Immature natural killer cell (primary cell): ENCODE measurements at regions not wholly inside any gene's neighbourhood (a gene's known extent, or its start where the extent isn't known, plus 50 kb on each side); places are given as distances from the start of the nearest gene placed in this dataset.
"Not testable (repeated sequence)": the region's sequence is repeated elsewhere in the genome, so short reads cannot be mapped to it uniquely, and the experiment has no call there.

Source experiments
- DNase-seq, 3 donors: peaks; one replicate each; pipeline ENCODE4 v3.0.0; 2022; ENCODE audit warnings: mixed read lengths in 1 of 3
- H3K27ac Mint-ChIP-seq, 6 donors: one replicate each; pipeline ENCODE4 v1.8.0; 2020; ENCODE audit warnings: mixed read lengths in 6 of 6, mild to moderate bottlenecking in 5 of 6, inconsistent platforms in 4 of 6, moderate library complexity in 3 of 6
- H3K27me3 Mint-ChIP-seq, 3 donors: one replicate each; pipeline ENCODE4 v1.8.0; 2020 to 2021; ENCODE audit warnings: low read depth in 3 of 3, mild to moderate bottlenecking in 3 of 3, mixed read lengths in 3 of 3, moderate library complexity in 3 of 3, inconsistent platforms in 1 of 3
- H3K36me3 Mint-ChIP-seq, 3 donors: one replicate each; pipeline ENCODE4 v1.8.0; 2020; ENCODE audit warnings: mixed read lengths in 3 of 3, inconsistent platforms in 2 of 3, mild to moderate bottlenecking in 2 of 3
- H3K4me1 Mint-ChIP-seq, 2 donors: one replicate each; pipeline ENCODE4 v1.8.0; 2020; ENCODE audit warnings: inconsistent platforms in 2 of 2, mild to moderate bottlenecking in 2 of 2, mixed read lengths in 2 of 2, moderate library complexity in 1 of 2
- H3K4me3 Mint-ChIP-seq, 5 donors: one replicate each; pipeline ENCODE4 v1.8.0; 2020; ENCODE audit warnings: mild to moderate bottlenecking in 5 of 5, mixed read lengths in 5 of 5, inconsistent platforms in 3 of 5, moderate library complexity in 3 of 5
- H3K9me3 Mint-ChIP-seq, 6 donors: one replicate each; pipeline ENCODE4 v1.8.0; 2020; ENCODE audit warnings: mild to moderate bottlenecking in 6 of 6, mixed read lengths in 6 of 6, inconsistent platforms in 4 of 6, moderate library complexity in 3 of 6

GRCh38 chr11:103591554-103591953, 444.9 kb upstream of the DDI1 start:
- H3K9me3 Mint-ChIP-seq = peaks cover 0 to 2% (median 0%) of the 10 kb centered on the region in 6 donors
- H3K36me3 Mint-ChIP-seq = no peaks in the 10 kb centered on the region
- no peak overlapping the region for H3K4me3 Mint-ChIP-seq
- DNase-seq = no peak
- peaks cover 0 to 5% (median 3%) of the 10 kb centered on the region in 3 donors for H3K27me3 Mint-ChIP-seq
- no peak overlapping the region for H3K27ac Mint-ChIP-seq
- no peaks in the 10 kb centered on the region for H3K4me1 Mint-ChIP-seq

GRCh38 chr11:103594283-103594682, 442.2 kb upstream of the DDI1 start:
- no peaks in the 10 kb centered on the region for H3K4me1 Mint-ChIP-seq

GRCh38 chr11:103596315-103596714, 440.1 kb upstream of the DDI1 start:
- Mint-ChIP-seq H3K27me3 (peaks cover 0 to 2% (median 0%) of the 10 kb centered on the region in 3 donors), H3K9me3 (no peaks in the 10 kb centered on the region), H3K4me1 (no peaks in the 10 kb centered on the region), H3K27ac (no peak overlapping the region), H3K4me3 (no peak overlapping the region), H3K36me3 (no peaks in the 10 kb centered on the region)
- no peak for DNase-seq

More at GRCh38 chr11:103594283-103594682, 442.2 kb upstream of the DDI1 start:
- Mint-ChIP-seq H3K4me3 (no peak overlapping the region), H3K27me3 (peaks cover 0 to 2% (median 0%) of the 10 kb centered on the region in 3 donors), H3K27ac (no peak overlapping the region), H3K36me3 (no peaks in the 10 kb centered on the region), H3K9me3 (no peaks in the 10 kb centered on the region)
- no peak for DNase-seq

GRCh38 chr11:103601225-103601846, 435.1 kb upstream of the DDI1 start:
- Mint-ChIP-seq H3K4me1 (no peaks in the 10 kb centered on the region), H3K27me3 (peaks cover 0 to 5% (median 4%) of the 10 kb centered on the region in 3 donors), H3K36me3 (no peaks in the 10 kb centered on the region), H3K4me3 (no peak overlapping the region), H3K27ac (no peak overlapping the region), H3K9me3 (peaks cover 0 to 3% (median 0%) of the 10 kb centered on the region in 6 donors)
- DNase-seq = peak in 2 of 3 donors; percentile 5 to 20

GRCh38 chr11:103602840-103603239, 433.6 kb upstream of the DDI1 start:
- Mint-ChIP-seq H3K27ac (no peak overlapping the region), H3K9me3 (peaks cover 0 to 3% (median 0%) of the 10 kb centered on the region in 6 donors), H3K36me3 (no peaks in the 10 kb centered on the region), H3K4me3 (no peak overlapping the region), H3K4me1 (no peaks in the 10 kb centered on the region), H3K27me3 (peaks cover 0 to 5% (median 4%) of the 10 kb centered on the region in 3 donors)
- no peak for DNase-seq

GRCh38 chr11:103604310-103604709, 432.1 kb upstream of the DDI1 start:
- H3K27ac Mint-ChIP-seq = no peak overlapping the region
- no peak for DNase-seq
- no peaks in the 10 kb centered on the region for H3K36me3 Mint-ChIP-seq
- no peaks in the 10 kb centered on the region for H3K4me1 Mint-ChIP-seq
- no peak overlapping the region for H3K4me3 Mint-ChIP-seq
- peaks cover 0 to 3% (median 0%) of the 10 kb centered on the region in 6 donors for H3K9me3 Mint-ChIP-seq
- H3K27me3 Mint-ChIP-seq = peaks cover 0 to 4% (median 2%) of the 10 kb centered on the region in 3 donors

- Mint-ChIP-seq H3K9me3 (peaks cover 0 to 7% (median 0%) of the 10 kb centered on the region in 6 donors), H3K27me3 (peaks cover 0 to 4% (median 2%) of the 10 kb centered on the region in 3 donors), H3K36me3 (no peaks in the 10 kb centered on the region), H3K4me1 (no peaks in the 10 kb centered on the region), H3K27ac (no peak overlapping the region), H3K4me3 (no peak overlapping the region)
- DNase-seq = no peak
These were observed 427.9 kb upstream of the DDI1 start for GRCh38 chr11:103608566-103608965.

- Mint-ChIP-seq H3K27me3 (peaks cover 0 to 4% (median 3%) of the 10 kb centered on the region in 3 donors), H3K4me1 (no peaks in the 10 kb centered on the region), H3K27ac (no peak overlapping the region), H3K4me3 (no peak overlapping the region), H3K9me3 (peaks cover 0 to 7% (median under 1%) of the 10 kb centered on the region in 6 donors), H3K36me3 (no peaks in the 10 kb centered on the region)
- DNase-seq = no peak
These were observed 427.0 kb upstream of the DDI1 start for GRCh38 chr11:103609117-103610066.

GRCh38 chr11:103610435-103610834, 426.0 kb upstream of the DDI1 start:
- no peaks in the 10 kb centered on the region for H3K36me3 Mint-ChIP-seq
- H3K27ac Mint-ChIP-seq = no peak overlapping the region
- peaks cover 0 to 5% (median 0%) of the 10 kb centered on the region in 3 donors for H3K27me3 Mint-ChIP-seq
- no peaks in the 10 kb centered on the region for H3K4me1 Mint-ChIP-seq
- peaks cover 0 to 7% (median 0%) of the 10 kb centered on the region in 6 donors for H3K9me3 Mint-ChIP-seq
- no peak overlapping the region for H3K4me3 Mint-ChIP-seq
- no peak for DNase-seq

- not testable (repeated sequence) for H3K27me3 Mint-ChIP-seq, H3K9me3 Mint-ChIP-seq, H3K4me3 Mint-ChIP-seq, H3K4me1 Mint-ChIP-seq, H3K36me3 Mint-ChIP-seq, DNase-seq, H3K27ac Mint-ChIP-seq
These were observed 424.7 kb upstream of the DDI1 start for GRCh38 chr11:103611526-103612260.

- not testable (repeated sequence) for H3K27ac Mint-ChIP-seq, H3K4me1 Mint-ChIP-seq, H3K27me3 Mint-ChIP-seq, DNase-seq, H3K9me3 Mint-ChIP-seq, H3K4me3 Mint-ChIP-seq, H3K36me3 Mint-ChIP-seq
These were observed 424.0 kb upstream of the DDI1 start for GRCh38 chr11:103612451-103612850.

- not testable (repeated sequence) for H3K27ac Mint-ChIP-seq, H3K4me1 Mint-ChIP-seq, H3K36me3 Mint-ChIP-seq, H3K9me3 Mint-ChIP-seq, H3K27me3 Mint-ChIP-seq, H3K4me3 Mint-ChIP-seq, DNase-seq
These were observed 419.9 kb upstream of the DDI1 start for GRCh38 chr11:103616586-103616985.

- H3K4me1 Mint-ChIP-seq = no peaks in the 10 kb centered on the region
- H3K27me3 Mint-ChIP-seq = peaks cover 0 to 5% (median 3%) of the 10 kb centered on the region in 3 donors
- DNase-seq = no peak
- no peaks in the 10 kb centered on the region for H3K36me3 Mint-ChIP-seq
- H3K27ac Mint-ChIP-seq = no peak overlapping the region
- H3K9me3 Mint-ChIP-seq = peaks cover 0 to 2% (median 0%) of the 10 kb centered on the region in 6 donors
- no peak overlapping the region for H3K4me3 Mint-ChIP-seq
These were observed 417.9 kb upstream of the DDI1 start for GRCh38 chr11:103618528-103618927.

- no peaks in the 10 kb centered on the region for H3K4me1 Mint-ChIP-seq
- H3K27ac Mint-ChIP-seq = no peak overlapping the region
- no peak overlapping the region for H3K4me3 Mint-ChIP-seq
- H3K27me3 Mint-ChIP-seq = peaks cover 0 to 3% (median under 1%) of the 10 kb centered on the region in 3 donors
- H3K36me3 Mint-ChIP-seq = no peaks in the 10 kb centered on the region
- no peaks in the 10 kb centered on the region for H3K9me3 Mint-ChIP-seq
- no peak for DNase-seq
These were observed 417.0 kb upstream of the DDI1 start for GRCh38 chr11:103619480-103619879.
